Mesothelial cell of epicardium (in vitro differentiated cells): ENCODE measurements at regions not wholly inside any gene's neighbourhood (a gene's known extent, or its start where the extent isn't known, plus 50 kb on each side); places are given as distances from the start of the nearest gene placed in this dataset.

Source experiments
- DNase-seq, 2 experiments: peaks; one replicate each; pipeline ENCODE4 v3.0.0; 2021; ENCODE audit warnings: low spot score in 2 of 2; ENCODE audit not compliant: unreplicated experiment in 2 of 2
- H3K27ac Mint-ChIP-seq: 2 replicates; pipeline ENCODE4 v1.8.0; 2021; ENCODE audit warnings: mixed read lengths
- H3K27me3 Mint-ChIP-seq: 2 replicates; pipeline ENCODE4 v1.8.0; 2021; ENCODE audit warnings: low read depth, mixed read lengths
- H3K36me3 Mint-ChIP-seq: 2 replicates; pipeline ENCODE4 v1.8.0; 2021; ENCODE audit warnings: mixed read lengths
- H3K4me1 Mint-ChIP-seq: 2 replicates; pipeline ENCODE4 v1.8.0; 2021; ENCODE audit warnings: mixed read lengths
- H3K4me3 Mint-ChIP-seq: 2 replicates; pipeline ENCODE4 v1.8.0; 2021; ENCODE audit warnings: mild to moderate bottlenecking, moderate library complexity, mixed read lengths
- H3K9me3 Mint-ChIP-seq: 2 replicates; pipeline ENCODE4 v1.8.0; 2021; ENCODE audit warnings: mixed read lengths
- CTCF ChIP-seq: fragments of 200-600 bp; sonication (generic); IDR thresholded peaks from one replicate; pipeline ENCODE4 v1.5.0; 2021; ENCODE audit warnings: antibody characterized with exemption; ENCODE audit not compliant: unreplicated experiment

- TF ChIP-seq CTCF = no peak
- no peak for DNase-seq
- Mint-ChIP-seq H3K9me3 (peaks cover 2% of the 10 kb centered on the region), H3K4me1 (peaks cover 7% of the 10 kb centered on the region), H3K27me3 (peaks cover 25% of the 10 kb centered on the region), H3K27ac (no peak overlapping the region), H3K36me3 (no peaks in the 10 kb centered on the region), H3K4me3 (no peak overlapping the region)
These were observed 141.4 kb downstream of the PMP22 start for GRCh38 chr17:15123593-15124263.

GRCh38 chr17:15122857-15123256 lies 142.3 kb downstream of the PMP22 start:
- Mint-ChIP-seq H3K4me3 (no peak overlapping the region), H3K4me1 (peaks cover 7% of the 10 kb centered on the region), H3K27ac (no peak overlapping the region), H3K36me3 (no peaks in the 10 kb centered on the region), H3K27me3 (peaks cover 32% of the 10 kb centered on the region), H3K9me3 (peaks cover 1% of the 10 kb centered on the region)
- no peak for TF ChIP-seq CTCF
- DNase-seq = no peak

DNA sequence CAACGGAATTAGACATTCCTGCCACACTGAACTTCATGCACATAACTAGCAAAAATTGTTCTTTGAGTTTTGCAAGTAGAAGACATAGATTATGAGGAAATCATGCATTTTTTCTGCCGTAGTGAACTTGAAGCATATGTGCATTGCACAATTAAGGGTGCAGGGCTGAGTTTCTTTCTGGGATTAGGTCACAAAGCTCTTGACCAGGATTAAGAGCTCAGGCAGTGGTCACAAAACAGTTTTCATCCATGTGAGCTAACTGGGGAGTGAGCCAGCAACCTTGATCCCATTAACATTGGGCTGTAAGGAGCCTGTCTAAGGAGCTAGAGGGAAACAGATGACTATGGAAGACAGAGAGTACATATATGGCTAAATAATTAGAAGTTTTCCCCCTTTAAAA lies 143.7 kb downstream of the PMP22 start:
- no peak for TF ChIP-seq CTCF
- no peak for DNase-seq
- Mint-ChIP-seq H3K36me3 (no peaks in the 10 kb centered on the region), H3K27ac (no peak overlapping the region), H3K4me1 (peaks cover 7% of the 10 kb centered on the region), H3K27me3 (peaks cover 35% of the 10 kb centered on the region), H3K4me3 (no peak overlapping the region), H3K9me3 (peaks cover 5% of the 10 kb centered on the region)

- peaks cover 7% of the 10 kb centered on the region for H3K4me1 Mint-ChIP-seq
- no peaks in the 10 kb centered on the region for H3K36me3 Mint-ChIP-seq
- H3K27ac Mint-ChIP-seq = no peak overlapping the region
- no peak for DNase-seq
- H3K4me3 Mint-ChIP-seq = no peak overlapping the region
- H3K9me3 Mint-ChIP-seq = peaks cover 11% of the 10 kb centered on the region
- TF ChIP-seq CTCF = no peak
- H3K27me3 Mint-ChIP-seq = peaks cover 35% of the 10 kb centered on the region
These were observed 145.2 kb downstream of the PMP22 start for GRCh38 chr17:15119968-15120367.

- no peak for DNase-seq
- Mint-ChIP-seq H3K4me3 (no peak overlapping the region), H3K27me3 (peaks cover 28% of the 10 kb centered on the region), H3K4me1 (peaks cover 24% of the 10 kb centered on the region), H3K9me3 (peaks cover 11% of the 10 kb centered on the region), H3K36me3 (no peaks in the 10 kb centered on the region), H3K27ac (no peak overlapping the region)
- no peak for TF ChIP-seq CTCF
These were observed 147.9 kb downstream of the PMP22 start for GRCh38 chr17:15117239-15117638.
